Adrenal gland (tissue), 9 donors: ENCODE measurements at regions not wholly inside any gene's neighbourhood (a gene's known extent, or its start where the extent isn't known, plus 50 kb on each side); places are given as distances from the start of the nearest gene placed in this dataset.

Experiments
- DNase-seq, 7 donors: peaks; one replicate each; pipeline ENCODE4 v3.0.0-alpha.2; 2019 to 2020
- H3K27ac ChIP-seq, 5 donors: fragments of 200-600 bp; sonication (generic) in 4 of 5; 1 replicate in 3 of 5; 2 replicates in 2 of 5; pipeline versions ENCODE4 v1.5.1 to v1.8.0; 2016 to 2020; ENCODE audit warnings: mild to moderate bottlenecking in 1 of 5
- H3K27me3 ChIP-seq: fragments of 200-600 bp; 2 replicates; pipeline ENCODE4 v1.8.0; 2021
- H3K36me3 ChIP-seq, 2 donors: fragments of 200-600 bp; replicated peaks in 1 of 2; 1 replicate in 1 of 2; 2 replicates in 1 of 2; pipeline versions ENCODE4 v1.5.1 to v1.8.0; 2018 to 2022
- H3K4me1 ChIP-seq, 2 donors: fragments of 200-600 bp; replicated peaks in 1 of 2; 1 replicate in 1 of 2; 2 replicates in 1 of 2; pipeline versions ENCODE4 v1.5.1 to v1.8.0; 2018 to 2021
- H3K4me3 ChIP-seq, 4 donors: fragments of 200-600 bp; sonication (generic) in 3 of 4; one replicate each; pipeline ENCODE4 v1.5.1; 2016 to 2018
- H3K9me3 ChIP-seq, 3 donors: fragments of 200-600 bp; sonication (generic) in 1 of 3; replicated peaks in 1 of 3; 1 replicate in 2 of 3; 2 replicates in 1 of 3; pipeline versions ENCODE4 v1.5.1 to v1.8.0; 2016 to 2021
- POLR2A ChIP-seq, 2 donors: fragments of 450-650 bp; IDR thresholded peaks; one replicate each; pipeline ENCODE4 v1.6.1; 2017; ENCODE audit warnings: antibody characterized with exemption in 2 of 2, mild to moderate bottlenecking in 2 of 2, moderate library complexity in 1 of 2
- WGBS, 4 donors: extraction: QIAGEN DNeasy Blood & Tissue Kit in 2 of 4; methylation state at CpG; one replicate each; pipeline versions ENCODE4 v1.1.5 to v1.1.7; 2013 to 2017; 5-methylcytosine and 5-hydroxymethylcytosine counted together
- intact Hi-C, 2 donors: fragments of 100-400 bp; cut with DNase I; formaldehyde crosslinking; loops; one replicate each; pipeline versions ENCODE4 v1.14.1 to v1.15.0; 2022 to 2023
- TF ChIP-seq, protein P1 (sequence below), 6 experiments: fragments of 450-650 bp in 4 of 6; fragments of 200-600 bp in 2 of 6; sonication (generic) in 1 of 6; IDR thresholded peaks; 1 replicate in 5 of 6; 2 replicates in 1 of 6; pipeline versions ENCODE4 v1.5.1 to v1.8.0; 2016 to 2021; ENCODE audit warnings: antibody characterized with exemption in 6 of 6, mild to moderate bottlenecking in 2 of 6, moderate library complexity in 1 of 6
- donor health status: healthy with polysubstance abuse.
- donor health status: Bipolar disorder and iron deficiency.
- donor health status: DM: yes; HTN: yes; CAD: no.
- donor health status: DM: no; HTN: no; CAD: no.
- donor health status: DM: no; HTN: no; CAD: no.

DNA sequence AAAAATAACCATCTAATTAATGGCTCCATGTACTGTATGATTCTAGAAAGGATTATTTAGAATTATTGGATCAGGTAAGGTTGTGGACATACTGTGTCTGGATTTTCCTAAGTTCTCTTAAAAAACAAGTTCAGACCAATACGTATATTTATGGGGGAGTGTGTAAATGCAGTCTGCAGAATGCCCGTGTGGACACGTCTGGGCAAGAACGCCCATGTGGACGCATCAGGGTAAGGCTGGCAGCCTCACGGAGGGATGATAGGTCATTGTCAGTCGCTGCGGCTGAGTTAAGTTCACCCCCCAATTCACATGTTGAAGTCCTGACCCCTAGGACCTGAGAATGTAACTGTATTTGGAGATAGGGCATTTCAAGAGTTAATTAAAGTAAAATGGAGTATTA lies 160.0 kb upstream of the SHH start:
- no peaks in the 10 kb centered on the region for H3K4me1 ChIP-seq
- H3K36me3 ChIP-seq = no peaks in the 10 kb centered on the region
- no peak overlapping the region for H3K4me3 ChIP-seq
- no peaks in the 10 kb centered on the region for H3K9me3 ChIP-seq
- intact Hi-C loops = no loop called here
- H3K27me3 ChIP-seq = no peaks in the 10 kb centered on the region
- no peak overlapping the region for H3K27ac ChIP-seq
- TF ChIP-seq, protein P1, sequence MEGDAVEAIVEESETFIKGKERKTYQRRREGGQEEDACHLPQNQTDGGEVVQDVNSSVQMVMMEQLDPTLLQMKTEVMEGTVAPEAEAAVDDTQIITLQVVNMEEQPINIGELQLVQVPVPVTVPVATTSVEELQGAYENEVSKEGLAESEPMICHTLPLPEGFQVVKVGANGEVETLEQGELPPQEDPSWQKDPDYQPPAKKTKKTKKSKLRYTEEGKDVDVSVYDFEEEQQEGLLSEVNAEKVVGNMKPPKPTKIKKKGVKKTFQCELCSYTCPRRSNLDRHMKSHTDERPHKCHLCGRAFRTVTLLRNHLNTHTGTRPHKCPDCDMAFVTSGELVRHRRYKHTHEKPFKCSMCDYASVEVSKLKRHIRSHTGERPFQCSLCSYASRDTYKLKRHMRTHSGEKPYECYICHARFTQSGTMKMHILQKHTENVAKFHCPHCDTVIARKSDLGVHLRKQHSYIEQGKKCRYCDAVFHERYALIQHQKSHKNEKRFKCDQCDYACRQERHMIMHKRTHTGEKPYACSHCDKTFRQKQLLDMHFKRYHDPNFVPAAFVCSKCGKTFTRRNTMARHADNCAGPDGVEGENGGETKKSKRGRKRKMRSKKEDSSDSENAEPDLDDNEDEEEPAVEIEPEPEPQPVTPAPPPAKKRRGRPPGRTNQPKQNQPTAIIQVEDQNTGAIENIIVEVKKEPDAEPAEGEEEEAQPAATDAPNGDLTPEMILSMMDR (IDR thresholded peaks at IDR 0.05) = no peak
- TF ChIP-seq POLR2A (IDR thresholded peaks at IDR 0.05) = no peak
- peak in 2 of 7 donors; percentile 5 to 34 for DNase-seq
- 78 to 88% (median 83%) methylated on average over 8 of the region's 8 CpGs for WGBS, 4 donors

DNA sequence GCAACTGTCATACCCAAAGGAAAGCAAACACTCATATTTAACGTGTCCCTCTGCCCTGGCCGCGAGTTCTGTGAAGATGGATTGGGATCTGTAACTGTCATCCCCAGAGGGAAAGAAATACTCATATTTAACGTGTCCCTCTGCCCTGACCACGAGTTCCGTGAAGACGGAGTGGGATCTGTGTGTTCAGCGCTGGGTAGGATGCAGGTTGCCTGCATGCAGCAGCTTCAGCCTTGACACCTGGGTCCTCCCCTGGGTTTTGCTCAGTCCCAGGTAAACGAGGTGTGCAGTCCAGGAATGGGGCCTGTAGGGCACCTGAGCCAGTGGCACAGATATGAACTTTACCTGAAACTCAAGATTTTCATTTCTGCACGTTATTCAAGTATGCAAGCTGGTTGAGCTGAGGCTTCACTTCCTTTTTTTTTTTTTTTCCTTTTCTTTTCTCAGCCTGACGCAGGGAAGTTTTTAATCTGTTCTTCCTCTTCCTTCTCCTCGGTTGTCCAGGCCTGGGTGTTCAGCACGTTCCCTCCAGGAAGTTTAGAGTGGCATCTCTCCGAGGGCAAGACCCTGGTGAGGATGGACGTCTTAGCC lies 159.0 kb upstream of the SHH start:
- DNase-seq = peak in 3 of 7 donors; percentile 3 to 23 (median 11)
- H3K27ac ChIP-seq = no peak overlapping the region
- WGBS, 4 donors = 64 to 75% (median 71%) methylated on average over 15 of the region's 15 CpGs
- no peaks in the 10 kb centered on the region for H3K36me3 ChIP-seq
- intact Hi-C loops = no loop called here
- H3K4me3 ChIP-seq = no peak overlapping the region
- TF ChIP-seq, protein P1 (IDR thresholded peaks at IDR 0.05) = no peak
- TF ChIP-seq POLR2A (IDR thresholded peaks at IDR 0.05) = no peak
- no peaks in the 10 kb centered on the region for H3K27me3 ChIP-seq
- H3K4me1 ChIP-seq = no peaks in the 10 kb centered on the region
- H3K9me3 ChIP-seq = no peaks in the 10 kb centered on the region

GRCh38 chr7:155969192-155969929 lies 157.1 kb upstream of the SHH start:
- Histone ChIP-seq H3K36me3 (no peaks in the 10 kb centered on the region), H3K27ac (no peak overlapping the region), H3K4me1 (no peaks in the 10 kb centered on the region), H3K4me3 (no peak overlapping the region), H3K9me3 (no peaks in the 10 kb centered on the region), H3K27me3 (no peaks in the 10 kb centered on the region)
- 85 to 91% (median 89%) methylated on average over 18 to 21 of the region's 21 CpGs for WGBS, 4 donors
- TF ChIP-seq, protein P1 (IDR thresholded peaks at IDR 0.05) = no peak
- no peak for TF ChIP-seq POLR2A (IDR thresholded peaks at IDR 0.05)
- DNase-seq = peak in 4 of 7 donors; percentile 9 to 43 (median 31)
- intact Hi-C loops = no loop called here

GRCh38 chr7:155965010-155965409 lies 152.7 kb upstream of the SHH start:
- peak in 2 of 7 donors; percentile 16 to 38 for DNase-seq
- Histone ChIP-seq H3K4me1 (no peaks in the 10 kb centered on the region), H3K27me3 (no peaks in the 10 kb centered on the region), H3K4me3 (no peak overlapping the region), H3K9me3 (no peaks in the 10 kb centered on the region), H3K36me3 (no peaks in the 10 kb centered on the region), H3K27ac (no peak overlapping the region)
- intact Hi-C loops = no loop called here
- 72 to 85% (median 79%) methylated on average over 2 to 7 of the region's 7 CpGs for WGBS, 4 donors
- TF ChIP-seq, protein P1 (IDR thresholded peaks at IDR 0.05) = no peak
- no peak for TF ChIP-seq POLR2A (IDR thresholded peaks at IDR 0.05)
